Activated CD8-positive, alpha-beta memory T cell treated with anti-CD3 and anti-CD28 coated beads for 36 hours (primary cell): ENCODE measurements at regions not wholly inside any gene's neighbourhood (a gene's known extent, or its start where the extent isn't known, plus 50 kb on each side); places are given as distances from the start of the nearest gene placed in this dataset.

Experiments used
- CTCF ChIA-PET: fragments of 350-600 bp; sonication (Branson Sonifier 250); formaldehyde crosslinking; loops from one replicate; lab custom pipeline; 2021; ENCODE audit warnings: antibody characterized with exemption; lab: Charles Lee
- POLR2A ChIA-PET: fragments of 350-600 bp; sonication (Branson Sonifier 250); formaldehyde crosslinking; loops from one replicate; lab custom pipeline; 2021; ENCODE audit warnings: antibody characterized with exemption; lab: Charles Lee

GRCh38 chr3:110063178-110063577 lies 725.8 kb upstream of the DPPA4 start:
- CTCF ChIA-PET, result no interaction called here
- POLR2A ChIA-PET, result no interaction called here

GRCh38 chr3:110066206-110066605 lies 728.9 kb upstream of the DPPA4 start:
- ChIA-PET CTCF (no interaction called here), POLR2A (no interaction called here)

GRCh38 chr3:110067527-110067926 lies 730.2 kb upstream of the DPPA4 start:
- POLR2A ChIA-PET, result no interaction called here
- CTCF ChIA-PET, result no interaction called here

- ChIA-PET POLR2A (no interaction called here), CTCF (no interaction called here)
Measured at GRCh38 chr3:110069761-110070160, 732.4 kb upstream of the DPPA4 start.

GRCh38 chr3:110070161-110070916 lies 733.0 kb upstream of the DPPA4 start:
- ChIA-PET POLR2A (interaction anchor here (0.7 kb wide), 1 partner anchor 17 kb away, joined by 3 read pairs; no protein-coding TSS in a partner anchor), CTCF (no interaction called here)

- CTCF ChIA-PET, result no interaction called here
- POLR2A ChIA-PET, result no interaction called here
Measured at GRCh38 chr3:110074095-110074494, 736.7 kb upstream of the DPPA4 start.

- ChIA-PET POLR2A (no interaction called here), CTCF (no interaction called here)
Measured at GRCh38 chr3:110077093-110077492, 739.7 kb upstream of the DPPA4 start.

- ChIA-PET CTCF (no interaction called here), POLR2A (no interaction called here)
Measured at GRCh38 chr3:110093411-110093810, 756.1 kb upstream of the DPPA4 start.

GRCh38 chr3:110093812-110094401 lies 756.6 kb upstream of the DPPA4 start:
- ChIA-PET POLR2A (no interaction called here), CTCF (no interaction called here)

GRCh38 chr3:110099711-110100110 lies 762.4 kb upstream of the DPPA4 start:
- POLR2A ChIA-PET, result no interaction called here
- CTCF ChIA-PET, result no interaction called here

GRCh38 chr3:110101361-110101760 lies 764.0 kb upstream of the DPPA4 start:
- ChIA-PET POLR2A (no interaction called here), CTCF (no interaction called here)

GRCh38 chr3:110106805-110107204 lies 769.5 kb upstream of the DPPA4 start:
- POLR2A ChIA-PET, result no interaction called here
- CTCF ChIA-PET, result no interaction called here

- ChIA-PET CTCF (no interaction called here), POLR2A (no interaction called here)
Measured at GRCh38 chr3:110123946-110124345, 786.6 kb upstream of the DPPA4 start.

GRCh38 chr3:110126065-110126464 lies 788.7 kb upstream of the DPPA4 start:
- ChIA-PET POLR2A (no interaction called here), CTCF (no interaction called here)

- CTCF ChIA-PET, result no interaction called here
- POLR2A ChIA-PET, result no interaction called here
Measured at GRCh38 chr3:110133971-110134370, 796.6 kb upstream of the DPPA4 start.

- POLR2A ChIA-PET, result no interaction called here
- CTCF ChIA-PET, result no interaction called here
Measured at GRCh38 chr3:110139048-110139447, 801.7 kb upstream of the DPPA4 start.

- ChIA-PET CTCF (no interaction called here), POLR2A (no interaction called here)
Measured at GRCh38 chr3:110139821-110140220, 802.5 kb upstream of the DPPA4 start.

GRCh38 chr3:110149763-110150162 lies 812.4 kb upstream of the DPPA4 start:
- ChIA-PET POLR2A (no interaction called here), CTCF (no interaction called here)

- ChIA-PET CTCF (no interaction called here), POLR2A (no interaction called here)
Measured at GRCh38 chr3:110157221-110157620, 819.9 kb upstream of the DPPA4 start.

GRCh38 chr3:110164632-110165369 lies 827.5 kb upstream of the DPPA4 start:
- CTCF ChIA-PET, result no interaction called here
- POLR2A ChIA-PET, result no interaction called here

GRCh38 chr3:110165370-110165743 lies 828.0 kb upstream of the DPPA4 start:
- ChIA-PET POLR2A (no interaction called here), CTCF (no interaction called here)
